ENCODE measurements at regions not wholly inside any gene's neighbourhood (a gene's known extent, or its start where the extent isn't known, plus 50 kb on each side); places are given as distances from the start of the nearest gene placed in this dataset.

- Histone ChIP-seq H3K9me3 (ENCODE audit: severe bottlenecking) (no peaks in the 10 kb centered on the region), H3K36me3 (no peaks in the 10 kb centered on the region), H3K27me3 (ENCODE audit: insufficient read depth, low read depth, severe bottlenecking) (no peaks in the 10 kb centered on the region), H3K4me3 (ENCODE audit: low read depth, low read length) (no peak overlapping the region), H3K27ac (no peak overlapping the region)
- no peak for TF ChIP-seq CTCF (IDR thresholded peaks at IDR 0.05; ENCODE audit: low read depth, low read length)
- no peak for DNase-seq
Observed at GRCh38 chr14:34135492-34135891, 184.6 kb upstream of the EGLN3 start.

GRCh38 chr14:34134484-34134883, 183.6 kb upstream of the EGLN3 start:
- no peak for TF ChIP-seq CTCF (IDR thresholded peaks at IDR 0.05; ENCODE audit: low read depth, low read length)
- Histone ChIP-seq H3K4me3 (ENCODE audit: low read depth, low read length) (no peak overlapping the region), H3K9me3 (ENCODE audit: severe bottlenecking) (no peaks in the 10 kb centered on the region), H3K36me3 (no peaks in the 10 kb centered on the region), H3K27ac (no peak overlapping the region), H3K27me3 (ENCODE audit: insufficient read depth, low read depth, severe bottlenecking) (no peaks in the 10 kb centered on the region)
- no peak for DNase-seq

- DNase-seq, result no peak
- TF ChIP-seq CTCF (IDR thresholded peaks at IDR 0.05; ENCODE audit: low read depth, low read length), result no peak
- H3K9me3 ChIP-seq (ENCODE audit: severe bottlenecking), result no peaks in the 10 kb centered on the region
- no peaks in the 10 kb centered on the region for H3K27me3 ChIP-seq (ENCODE audit: insufficient read depth, low read depth, severe bottlenecking)
- no peaks in the 10 kb centered on the region for H3K36me3 ChIP-seq
- no peak overlapping the region for H3K27ac ChIP-seq
- H3K4me3 ChIP-seq (ENCODE audit: low read depth, low read length), result no peak overlapping the region
Observed at GRCh38 chr14:34129927-34130552, 179.2 kb upstream of the EGLN3 start.

GRCh38 chr14:34128665-34129064, 177.8 kb upstream of the EGLN3 start:
- Histone ChIP-seq H3K9me3 (ENCODE audit: severe bottlenecking) (no peaks in the 10 kb centered on the region), H3K4me3 (ENCODE audit: low read depth, low read length) (no peak overlapping the region), H3K36me3 (no peaks in the 10 kb centered on the region), H3K27ac (no peak overlapping the region), H3K27me3 (ENCODE audit: insufficient read depth, low read depth, severe bottlenecking) (no peaks in the 10 kb centered on the region)
- TF ChIP-seq CTCF (IDR thresholded peaks at IDR 0.05; ENCODE audit: low read depth, low read length), result no peak
- no peak for DNase-seq

- Histone ChIP-seq H3K9me3 (ENCODE audit: severe bottlenecking) (no peaks in the 10 kb centered on the region), H3K27me3 (ENCODE audit: insufficient read depth, low read depth, severe bottlenecking) (no peaks in the 10 kb centered on the region), H3K4me3 (ENCODE audit: low read depth, low read length) (no peak overlapping the region), H3K27ac (no peak overlapping the region), H3K36me3 (no peaks in the 10 kb centered on the region)
- no peak for DNase-seq
- no peak for TF ChIP-seq CTCF (IDR thresholded peaks at IDR 0.05; ENCODE audit: low read depth, low read length)
Observed at GRCh38 chr14:34126586-34126985, 175.7 kb upstream of the EGLN3 start.

GRCh38 chr14:34124585-34124984, 173.7 kb upstream of the EGLN3 start:
- H3K9me3 ChIP-seq (ENCODE audit: severe bottlenecking), result no peaks in the 10 kb centered on the region
- no peak overlapping the region for H3K27ac ChIP-seq
- no peak for DNase-seq
- H3K4me3 ChIP-seq (ENCODE audit: low read depth, low read length), result no peak overlapping the region
- no peak for TF ChIP-seq CTCF (IDR thresholded peaks at IDR 0.05; ENCODE audit: low read depth, low read length)
- H3K36me3 ChIP-seq, result no peaks in the 10 kb centered on the region
- H3K27me3 ChIP-seq (ENCODE audit: insufficient read depth, low read depth, severe bottlenecking), result no peaks in the 10 kb centered on the region
